Psoas muscle (tissue), 7 donors: ENCODE measurements at regions not wholly inside any gene's neighbourhood (a gene's known extent, or its start where the extent isn't known, plus 50 kb on each side); places are given as distances from the start of the nearest gene placed in this dataset.

Source experiments
- ATAC-seq, 4 donors: fragments of 200-7000 bp; cut with Tn5 transposase; one replicate each; pipeline ENCODE4 v1.9.1; 2020; ENCODE audit warnings: moderate library complexity in 3 of 4, mild to moderate bottlenecking in 2 of 4
- DNase-seq, 2 donors: peaks; one replicate each; pipeline ENCODE4 v3.0.0-alpha.2; 2020
- H3K27ac ChIP-seq: fragments of 200-600 bp; one replicate; pipeline ENCODE4 v1.8.0; 2022
- H3K27me3 ChIP-seq, 3 donors: fragments of 200-600 bp in 1 of 3; one replicate each; pipeline versions ENCODE4 v1.6.1 to v1.8.0; 2013 to 2022; ENCODE audit warnings: low read length in 2 of 3, mild to moderate bottlenecking in 2 of 3, moderate library complexity in 1 of 3; ENCODE audit not compliant: insufficient read depth in 3 of 3
- H3K36me3 ChIP-seq, 2 donors: fragments of 200-600 bp in 1 of 2; one replicate each; pipeline versions ENCODE4 v1.6.1 to v1.8.0; 2013 to 2022; ENCODE audit warnings: low read depth in 1 of 2, mild to moderate bottlenecking in 1 of 2, moderate library complexity in 1 of 2; ENCODE audit not compliant: insufficient read depth in 1 of 2
- H3K4me1 ChIP-seq: fragments of 200-600 bp; one replicate; pipeline ENCODE4 v1.8.0; 2022
- H3K4me3 ChIP-seq: fragments of 200-600 bp; one replicate; pipeline ENCODE4 v1.8.0; 2022; ENCODE audit warnings: mild to moderate bottlenecking
- H3K9me3 ChIP-seq: fragments of 200-600 bp; one replicate; pipeline ENCODE4 v1.8.0; 2022
- WGBS, 3 donors: extraction: QIAGEN DNeasy Blood & Tissue Kit; methylation state at CpG; one replicate each; pipeline versions ENCODE4 v1.1.6 to v1.1.7; 2013; 5-methylcytosine and 5-hydroxymethylcytosine counted together
- intact Hi-C, 2 donors: fragments of 100-400 bp; cut with DNase I; formaldehyde crosslinking; loops; one replicate each; pipeline versions ENCODE4 v1.11.0 to v1.14.2; 2022
- TF ChIP-seq, protein P1 (sequence below): fragments of 200-600 bp; IDR thresholded peaks from one replicate; pipeline ENCODE4 v1.8.0; 2022; ENCODE audit warnings: antibody characterized with exemption
- donor health status: healthy with polysubstance abuse.
- donor health status: DM: no; HTN: no; CAD: no; lungs with moderate emphysema.
- donor health status: Bipolar disorder and iron deficiency.
- donor health status: healthy.
- donor health status: DM: yes; HTN: yes; CAD: no.
- donor health status: DM: no; HTN: no; CAD: no.
- donor health status: DM: yes; HTN: yes; CAD: no.

- H3K4me3 ChIP-seq, result no peak overlapping the region
- H3K4me1 ChIP-seq, result peaks cover 6% of the 10 kb centered on the region
- intact Hi-C loops, result loop anchor here in 1 of 2 donors (5.0 kb wide), 1 partner anchor 239 kb away; no protein-coding TSS in a partner anchor
- H3K27ac ChIP-seq, result no peak overlapping the region
- DNase-seq, result no peak
- no peaks in the 10 kb centered on the region for H3K36me3 ChIP-seq
- TF ChIP-seq, protein P1, sequence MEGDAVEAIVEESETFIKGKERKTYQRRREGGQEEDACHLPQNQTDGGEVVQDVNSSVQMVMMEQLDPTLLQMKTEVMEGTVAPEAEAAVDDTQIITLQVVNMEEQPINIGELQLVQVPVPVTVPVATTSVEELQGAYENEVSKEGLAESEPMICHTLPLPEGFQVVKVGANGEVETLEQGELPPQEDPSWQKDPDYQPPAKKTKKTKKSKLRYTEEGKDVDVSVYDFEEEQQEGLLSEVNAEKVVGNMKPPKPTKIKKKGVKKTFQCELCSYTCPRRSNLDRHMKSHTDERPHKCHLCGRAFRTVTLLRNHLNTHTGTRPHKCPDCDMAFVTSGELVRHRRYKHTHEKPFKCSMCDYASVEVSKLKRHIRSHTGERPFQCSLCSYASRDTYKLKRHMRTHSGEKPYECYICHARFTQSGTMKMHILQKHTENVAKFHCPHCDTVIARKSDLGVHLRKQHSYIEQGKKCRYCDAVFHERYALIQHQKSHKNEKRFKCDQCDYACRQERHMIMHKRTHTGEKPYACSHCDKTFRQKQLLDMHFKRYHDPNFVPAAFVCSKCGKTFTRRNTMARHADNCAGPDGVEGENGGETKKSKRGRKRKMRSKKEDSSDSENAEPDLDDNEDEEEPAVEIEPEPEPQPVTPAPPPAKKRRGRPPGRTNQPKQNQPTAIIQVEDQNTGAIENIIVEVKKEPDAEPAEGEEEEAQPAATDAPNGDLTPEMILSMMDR, result no peak
- H3K27me3 ChIP-seq, result no peaks in the 10 kb centered on the region
- no peaks in the 10 kb centered on the region for H3K9me3 ChIP-seq
- ATAC-seq, result peak in 1 of 4 donors; percentile 5
- WGBS, 3 donors, result 90 to 95% (median 94%) methylated on average over 7 of the region's 7 CpGs
Measured at GRCh38 chr11:8328231-8328794, 64.6 kb upstream of the LMO1 start.

GRCh38 chr11:8327761-8328192 lies 64.1 kb upstream of the LMO1 start:
- TF ChIP-seq, protein P1, result no peak
- WGBS, 3 donors, result 43 to 63% (median 61%) methylated on average over 3 of the region's 3 CpGs
- Histone ChIP-seq H3K9me3 (no peaks in the 10 kb centered on the region), H3K4me1 (peaks cover 6% of the 10 kb centered on the region), H3K27ac (no peak overlapping the region), H3K27me3 (no peaks in the 10 kb centered on the region), H3K36me3 (no peaks in the 10 kb centered on the region), H3K4me3 (no peak overlapping the region)
- ATAC-seq (no peak), DNase-seq (no peak)
- intact Hi-C loops, result loop anchor here in 1 of 2 donors (5.0 kb wide), 1 partner anchor 240 kb away; no protein-coding TSS in a partner anchor

DNA sequence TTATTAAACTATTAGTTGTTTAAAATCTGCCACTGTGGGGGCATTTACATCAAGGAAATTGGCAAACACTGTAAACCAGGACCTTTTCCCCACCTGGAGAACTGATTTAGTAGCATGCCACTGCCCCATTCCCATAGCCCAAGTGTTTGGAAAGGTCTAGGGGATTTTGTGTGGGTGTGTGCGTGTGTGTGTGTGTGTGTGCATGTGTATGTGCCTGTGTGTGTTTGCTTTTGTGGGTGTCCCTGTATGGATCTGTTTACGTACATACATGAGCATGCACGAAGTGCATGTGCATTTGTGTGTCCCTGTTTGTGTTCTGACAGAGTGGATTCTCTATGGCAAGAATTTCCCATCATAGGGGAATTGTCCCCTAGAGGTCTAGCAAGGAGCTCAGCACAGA lies 62.7 kb upstream of the LMO1 start:
- ATAC-seq (no peak), DNase-seq (no peak)
- intact Hi-C loops, result loop anchor here in 1 of 2 donors (5.0 kb wide), 1 partner anchor 241 kb away; no protein-coding TSS in a partner anchor
- H3K27ac ChIP-seq, result no peak overlapping the region
- H3K4me3 ChIP-seq, result no peak overlapping the region
- H3K27me3 ChIP-seq, result peaks cover 0 to under 1% (median 0%) of the 10 kb centered on the region in 3 donors
- H3K4me1 ChIP-seq, result peaks cover 6% of the 10 kb centered on the region
- TF ChIP-seq, protein P1, result no peak
- 84 to 88% (median 86%) methylated on average over 3 of the region's 3 CpGs for WGBS, 3 donors
- H3K9me3 ChIP-seq, result no peaks in the 10 kb centered on the region
- no peaks in the 10 kb centered on the region for H3K36me3 ChIP-seq

DNA sequence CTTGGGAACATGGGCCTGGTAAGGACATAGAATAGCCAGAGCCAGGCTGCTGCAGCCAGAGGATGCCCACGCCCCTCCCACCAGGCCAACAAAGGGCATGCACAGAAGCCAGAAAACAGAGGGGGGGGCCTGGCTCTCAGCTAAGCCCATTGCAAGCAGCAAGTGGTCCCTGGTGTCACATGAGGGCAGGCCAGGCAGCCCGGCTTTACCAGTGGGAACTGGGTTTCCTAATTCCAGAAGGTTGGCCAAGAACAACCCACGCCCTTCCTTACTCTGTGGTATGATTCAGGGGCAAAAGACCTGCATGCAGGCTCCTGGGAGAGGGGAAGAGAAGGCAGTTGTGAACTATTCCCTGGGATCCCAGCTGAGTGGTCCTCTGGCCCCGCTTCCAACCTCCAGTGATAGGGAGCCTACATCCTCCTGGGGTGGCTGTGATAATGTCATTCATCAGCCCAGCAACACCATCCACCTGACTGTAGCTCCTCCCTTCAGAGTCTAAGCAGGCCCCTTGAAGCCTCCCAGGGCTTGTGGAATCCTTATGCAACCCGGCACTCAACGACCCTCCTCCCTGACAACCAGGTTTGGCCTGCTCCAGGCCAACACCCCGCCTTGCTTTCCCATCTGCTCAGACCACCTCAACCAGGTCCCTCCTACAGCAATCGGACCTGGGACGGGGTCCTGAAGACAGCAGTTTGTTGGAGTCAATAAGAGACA lies 62.1 kb upstream of the LMO1 start:
- ATAC-seq, result no peak
- TF ChIP-seq, protein P1, result no peak
- H3K4me3 ChIP-seq, result no peak overlapping the region
- peaks cover 6% of the 10 kb centered on the region for H3K4me1 ChIP-seq
- no peaks in the 10 kb centered on the region for H3K36me3 ChIP-seq
- DNase-seq, result no peak
- 69 to 76% (median 73%) methylated on average over 9 of the region's 9 CpGs for WGBS, 3 donors
- intact Hi-C loops, result loop anchor here in 1 of 2 donors (5.0 kb wide), 1 partner anchor 242 kb away; no protein-coding TSS in a partner anchor
- H3K9me3 ChIP-seq, result no peaks in the 10 kb centered on the region
- H3K27me3 ChIP-seq, result peaks cover 0 to 2% (median 0%) of the 10 kb centered on the region in 3 donors
- H3K27ac ChIP-seq, result no peak overlapping the region
